GM21515 (cell line): ENCODE measurements at regions not wholly inside any gene's neighbourhood (a gene's known extent, or its start where the extent isn't known, plus 50 kb on each side); places are given as distances from the start of the nearest gene placed in this dataset.

Experiments used
- ATAC-seq: cut with Tn5 transposase; IDR thresholded peaks from one replicate; pipeline ENCODE4 v1.9.1; 2021; ENCODE audit not compliant: unreplicated experiment

GRCh38 chr7:68256295-68256694 lies 1259.7 kb downstream of the TYW1 start:
- ATAC-seq = no peak

GRCh38 chr7:68258609-68259008 lies 1262.0 kb downstream of the TYW1 start:
- ATAC-seq = no peak

- no peak for ATAC-seq
These were observed 1268.6 kb downstream of the TYW1 start for GRCh38 chr7:68265258-68265657.

- no peak for ATAC-seq
These were observed 1269.5 kb downstream of the TYW1 start for GRCh38 chr7:68266004-68266579.

GRCh38 chr7:68267486-68267885 lies 1270.9 kb downstream of the TYW1 start:
- ATAC-seq = no peak

- no peak for ATAC-seq
These were observed 1272.8 kb downstream of the TYW1 start for GRCh38 chr7:68269405-68269804.

GRCh38 chr7:68272507-68272906 lies 1275.9 kb downstream of the TYW1 start:
- ATAC-seq = no peak

- ATAC-seq = no peak
These were observed 1280.1 kb downstream of the TYW1 start for GRCh38 chr7:68276725-68277124.

- ATAC-seq = no peak
These were observed 1283.3 kb downstream of the TYW1 start for GRCh38 chr7:68279827-68280400.

- ATAC-seq = no peak
These were observed 1284.3 kb downstream of the TYW1 start for GRCh38 chr7:68280931-68281330.

GRCh38 chr7:68288144-68288593 lies 1291.5 kb downstream of the TYW1 start:
- no peak for ATAC-seq

GRCh38 chr7:68291710-68292109 lies 1295.1 kb downstream of the TYW1 start:
- ATAC-seq = no peak

GRCh38 chr7:68295386-68295785 lies 1298.8 kb downstream of the TYW1 start:
- ATAC-seq = no peak

- no peak for ATAC-seq
These were observed 1293.7 kb upstream of the AUTS2 start for GRCh38 chr7:68304536-68304935.

GRCh38 chr7:68306692-68307107 lies 1291.6 kb upstream of the AUTS2 start:
- ATAC-seq = no peak

GRCh38 chr7:68309271-68309670 lies 1289.0 kb upstream of the AUTS2 start:
- ATAC-seq = no peak

GRCh38 chr7:68309806-68310205 lies 1288.5 kb upstream of the AUTS2 start:
- no peak for ATAC-seq

- ATAC-seq = no peak
These were observed 1286.3 kb upstream of the AUTS2 start for GRCh38 chr7:68311958-68312357.

- no peak for ATAC-seq
These were observed 1284.5 kb upstream of the AUTS2 start for GRCh38 chr7:68313806-68314205.

- no peak for ATAC-seq
These were observed 1284.1 kb upstream of the AUTS2 start for GRCh38 chr7:68314208-68314607.

GRCh38 chr7:68317476-68317875 lies 1280.8 kb upstream of the AUTS2 start:
- ATAC-seq = no peak

- ATAC-seq = no peak
These were observed 1279.2 kb upstream of the AUTS2 start for GRCh38 chr7:68319061-68319460.

GRCh38 chr7:68321076-68321639 lies 1277.1 kb upstream of the AUTS2 start:
- no peak for ATAC-seq
